ENCODE measurements at regions not wholly inside any gene's neighbourhood (a gene's known extent, or its start where the extent isn't known, plus 50 kb on each side); places are given as distances from the start of the nearest gene placed in this dataset.

DNA sequence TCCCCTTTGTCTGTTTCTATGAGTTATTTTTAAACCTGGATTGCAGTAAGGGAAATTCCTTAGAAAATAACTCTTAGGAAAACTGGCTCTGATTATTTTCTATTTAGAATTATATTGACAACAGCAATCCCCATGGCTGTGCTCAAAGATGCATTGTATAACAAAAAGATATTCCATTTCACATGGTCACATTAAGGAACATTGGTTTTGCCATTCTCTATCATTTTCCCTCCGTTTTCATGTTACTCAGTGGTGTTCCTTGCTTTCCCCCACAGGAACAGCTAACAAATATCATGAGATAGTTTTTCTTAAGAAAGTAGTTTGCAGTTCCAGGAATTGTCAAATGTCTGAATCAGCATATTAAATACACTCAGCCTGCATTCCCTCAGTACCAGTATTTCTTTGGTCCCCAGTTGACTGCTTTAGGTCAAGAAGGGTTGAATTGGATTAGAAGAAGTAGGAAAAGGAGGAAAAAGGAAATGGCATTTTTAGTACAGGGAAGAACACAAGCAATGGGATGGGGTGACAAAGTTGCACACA, 436.7 kb downstream of the TNS3 start:
- TF ChIP-seq FOXM1 (IDR thresholded peaks at IDR 0.05; ENCODE audit: low read depth, low read length), result no peak
- TF ChIP-seq, protein P1, sequence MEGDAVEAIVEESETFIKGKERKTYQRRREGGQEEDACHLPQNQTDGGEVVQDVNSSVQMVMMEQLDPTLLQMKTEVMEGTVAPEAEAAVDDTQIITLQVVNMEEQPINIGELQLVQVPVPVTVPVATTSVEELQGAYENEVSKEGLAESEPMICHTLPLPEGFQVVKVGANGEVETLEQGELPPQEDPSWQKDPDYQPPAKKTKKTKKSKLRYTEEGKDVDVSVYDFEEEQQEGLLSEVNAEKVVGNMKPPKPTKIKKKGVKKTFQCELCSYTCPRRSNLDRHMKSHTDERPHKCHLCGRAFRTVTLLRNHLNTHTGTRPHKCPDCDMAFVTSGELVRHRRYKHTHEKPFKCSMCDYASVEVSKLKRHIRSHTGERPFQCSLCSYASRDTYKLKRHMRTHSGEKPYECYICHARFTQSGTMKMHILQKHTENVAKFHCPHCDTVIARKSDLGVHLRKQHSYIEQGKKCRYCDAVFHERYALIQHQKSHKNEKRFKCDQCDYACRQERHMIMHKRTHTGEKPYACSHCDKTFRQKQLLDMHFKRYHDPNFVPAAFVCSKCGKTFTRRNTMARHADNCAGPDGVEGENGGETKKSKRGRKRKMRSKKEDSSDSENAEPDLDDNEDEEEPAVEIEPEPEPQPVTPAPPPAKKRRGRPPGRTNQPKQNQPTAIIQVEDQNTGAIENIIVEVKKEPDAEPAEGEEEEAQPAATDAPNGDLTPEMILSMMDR (IDR thresholded peaks at IDR 0.05 in 2 of 3, conservative IDR thresholded peaks at IDR 0.05 in 1 of 3; ENCODE audit: control insufficient read depth in 2 of 3, extremely low read depth in 1 of 3, insufficient read depth in 1 of 3, low read depth in 3 of 3, low read length in 3 of 3), result no peak
- no peak for TF ChIP-seq HCFC1 (IDR thresholded peaks at IDR 0.05; ENCODE audit: low read length)
- no peak for TF ChIP-seq RAD21 (IDR thresholded peaks at IDR 0.05; ENCODE audit: insufficient read depth, low read depth, low read length)
- no peak for TF ChIP-seq TBL1XR1 (IDR thresholded peaks at IDR 0.05; ENCODE audit: low read depth, low read length)
- TF ChIP-seq NFYB (IDR thresholded peaks at IDR 0.05; ENCODE audit: insufficient read depth, low read depth, low read length), result no peak
- no peak for TF ChIP-seq STAT3 (IDR thresholded peaks at IDR 0.05; ENCODE audit: low read depth, low read length)
